Stimulated activated CD8-positive, alpha-beta memory T cell treated with anti-CD3 and anti-CD28 coated beads, Interleukin-12 subunit alpha, Interleukin-12 subunit beta, amount 100 ng/mL, for 1 hour (primary cell): ENCODE measurements at regions not wholly inside any gene's neighbourhood (a gene's known extent, or its start where the extent isn't known, plus 50 kb on each side); places are given as distances from the start of the nearest gene placed in this dataset.

Source experiments
- DNase-seq: peaks from one replicate; pipeline ENCODE4 v3.0.0-alpha.2; 2020; ENCODE audit warnings: low read depth

DNA sequence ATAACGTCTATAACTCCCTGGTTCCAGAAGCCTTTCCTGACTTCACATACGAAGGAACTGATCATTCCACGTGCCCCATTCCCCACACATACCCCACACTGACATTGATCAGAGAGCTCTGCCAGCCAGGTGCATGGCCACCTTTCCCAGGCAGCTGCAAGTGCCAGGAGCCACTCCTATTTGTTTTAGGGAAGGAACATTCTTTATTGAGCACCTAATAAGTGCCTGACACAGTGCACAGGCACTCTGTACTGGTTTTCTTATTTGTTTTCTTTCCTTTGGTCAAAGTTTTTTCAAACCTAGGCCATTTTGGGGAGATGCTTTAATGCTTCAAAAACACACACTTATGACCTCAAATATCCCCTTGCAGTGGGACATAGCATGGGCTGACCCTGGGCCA lies 50.0 kb downstream of the PITPNM2 start:
- no peak for DNase-seq

DNA sequence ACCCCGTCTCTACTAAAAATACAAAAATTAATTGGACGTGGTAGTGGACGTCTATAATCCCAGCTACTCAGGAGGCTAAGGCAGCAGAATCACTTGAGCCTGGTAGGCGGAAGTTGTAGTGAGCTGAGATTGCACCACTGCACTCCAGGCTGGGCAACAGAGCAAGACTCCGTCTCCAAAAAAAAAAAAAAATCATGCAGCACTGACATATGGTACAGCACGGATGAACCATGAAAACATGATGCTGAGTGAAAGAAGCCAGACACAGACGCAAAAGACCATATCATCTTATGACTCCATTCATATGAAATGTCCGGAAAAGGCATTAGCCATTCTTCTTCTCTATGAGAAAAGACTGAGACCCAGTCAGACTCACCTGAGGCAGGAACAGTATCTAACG lies 50.4 kb downstream of the PITPNM2 start:
- no peak for DNase-seq

- no peak for DNase-seq
Observed at GRCh38 chr12:123099560-123100192, 51.2 kb downstream of the PITPNM2 start.

DNA sequence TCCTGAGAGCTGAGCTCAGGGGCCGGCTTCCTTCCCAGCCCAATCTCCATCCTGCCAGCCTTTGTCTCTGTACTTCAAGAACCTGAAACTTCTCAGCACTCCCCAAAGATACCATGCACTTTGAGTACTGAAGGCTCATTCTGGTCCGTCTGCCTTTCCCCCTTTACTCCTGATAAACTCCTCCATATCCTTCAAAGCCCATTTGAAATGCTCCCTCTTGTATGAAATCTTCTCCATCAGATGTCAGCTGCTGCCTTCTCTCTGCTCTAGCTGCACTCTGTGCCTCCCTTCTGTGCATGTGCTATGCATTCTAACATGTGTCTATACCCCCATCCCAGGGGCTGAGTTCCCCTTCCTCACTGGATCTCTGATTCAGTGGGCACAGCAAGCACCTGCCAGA lies 52.1 kb downstream of the PITPNM2 start:
- no peak for DNase-seq

- DNase-seq: no peak
Observed at GRCh38 chr12:123097561-123098084, 53.3 kb downstream of the PITPNM2 start.

GRCh38 chr12:123096741-123097140 lies 54.1 kb downstream of the PITPNM2 start:
- no peak for DNase-seq

DNA sequence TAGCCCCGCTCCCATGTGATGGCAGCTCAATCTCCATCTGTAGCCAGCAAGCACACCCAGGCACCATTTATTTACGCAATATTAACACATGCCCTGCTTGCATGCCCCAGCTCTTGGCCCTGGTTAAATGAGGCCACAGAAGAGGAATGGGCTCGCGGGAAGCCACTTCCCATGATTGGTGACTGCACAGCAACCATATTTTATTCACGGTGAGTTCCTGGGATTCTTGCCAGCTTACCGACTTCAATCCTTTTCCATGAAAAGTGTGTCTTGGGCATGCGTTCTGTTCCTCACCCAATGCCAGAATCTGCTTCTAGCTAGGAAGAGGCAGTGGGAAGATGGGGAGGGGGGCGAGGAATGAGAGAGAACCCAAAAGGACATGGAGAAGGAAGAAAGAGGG lies 54.7 kb downstream of the PITPNM2 start:
- no peak for DNase-seq

GRCh38 chr12:123095078-123095881 lies 55.6 kb downstream of the PITPNM2 start:
- DNase-seq: no peak

GRCh38 chr12:123094349-123095077 lies 56.4 kb downstream of the PITPNM2 start:
- no peak for DNase-seq

DNA sequence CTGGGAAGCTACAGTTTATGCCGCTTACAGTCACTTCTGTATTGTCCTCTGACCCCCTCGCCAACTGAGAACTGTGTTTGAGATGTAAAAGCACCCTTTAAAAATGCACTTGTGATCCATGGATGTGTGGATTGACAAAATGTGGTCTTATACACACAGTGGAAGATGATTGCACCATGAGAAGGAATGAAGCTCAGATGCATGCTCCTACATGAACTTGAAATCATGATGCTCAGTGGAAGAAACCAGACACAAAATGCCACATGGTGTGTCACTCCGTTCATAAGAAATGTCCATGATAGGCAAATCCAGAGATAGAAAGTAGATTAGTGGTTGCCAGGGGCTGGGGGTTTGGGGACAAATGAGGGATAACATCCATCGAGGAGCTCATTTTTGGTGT lies 58.0 kb downstream of the PITPNM2 start:
- DNase-seq: no peak

- no peak for DNase-seq
Observed at GRCh38 chr12:123091230-123092150, 59.4 kb downstream of the PITPNM2 start.

GRCh38 chr12:123089631-123090353 lies 61.1 kb downstream of the PITPNM2 start:
- no peak for DNase-seq

GRCh38 chr12:123089140-123089539 lies 61.8 kb downstream of the PITPNM2 start:
- no peak for DNase-seq

DNA sequence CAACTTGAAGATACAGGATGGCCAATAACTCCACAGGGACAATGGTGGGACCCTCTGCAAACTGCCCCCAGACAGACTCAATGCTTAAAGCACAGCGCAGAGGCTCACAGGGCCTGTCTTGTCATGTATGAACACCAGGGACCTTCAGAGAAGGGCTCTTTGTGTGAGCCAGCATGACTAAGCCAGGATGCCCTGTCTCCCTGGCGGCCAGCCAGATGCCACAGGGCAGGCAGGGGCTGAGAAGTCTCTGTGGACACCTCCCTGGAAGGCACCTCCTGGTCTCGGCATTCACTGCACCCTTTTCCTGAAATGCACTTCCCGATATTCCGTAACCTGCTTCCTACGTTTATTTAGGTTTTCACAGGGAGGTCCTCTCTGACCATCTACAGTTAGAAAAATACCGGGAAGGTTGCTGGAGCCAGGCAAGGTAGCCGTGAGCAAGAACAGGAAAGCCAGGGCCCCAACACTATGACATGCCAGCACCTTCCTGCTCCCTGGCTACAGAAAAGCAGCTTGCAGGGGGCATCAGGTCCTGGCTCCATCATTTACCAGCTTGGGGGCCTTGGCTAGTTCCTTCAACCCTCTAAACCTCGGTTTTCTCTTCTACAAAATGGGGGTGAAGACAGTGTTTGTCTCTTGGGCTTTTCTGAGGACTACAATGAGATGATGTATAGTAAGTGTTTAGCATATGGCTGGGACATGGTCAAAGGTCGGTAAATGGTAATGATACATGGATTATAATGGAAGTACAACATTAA lies 65.0 kb downstream of the PITPNM2 start:
- no peak for DNase-seq

DNA sequence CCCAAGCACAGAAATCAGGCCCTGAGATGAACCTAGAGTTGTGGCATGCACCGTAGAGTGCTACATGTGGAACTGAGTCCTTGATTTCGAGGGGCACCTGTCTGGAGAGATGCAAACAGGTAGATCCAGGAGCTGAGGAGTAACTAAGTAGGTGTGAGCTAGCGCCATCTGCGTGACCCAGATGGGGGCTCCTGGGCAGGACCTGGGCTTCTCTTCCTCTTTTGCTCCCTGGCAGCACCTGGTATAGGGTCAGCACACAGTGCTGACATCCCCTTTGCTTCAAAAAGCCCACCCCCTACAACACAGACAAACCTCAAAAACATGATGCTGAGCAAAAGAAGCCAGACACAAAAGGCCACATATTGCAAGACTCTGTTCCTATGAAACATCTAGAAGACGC lies 65.8 kb downstream of the PITPNM2 start:
- DNase-seq: no peak

DNA sequence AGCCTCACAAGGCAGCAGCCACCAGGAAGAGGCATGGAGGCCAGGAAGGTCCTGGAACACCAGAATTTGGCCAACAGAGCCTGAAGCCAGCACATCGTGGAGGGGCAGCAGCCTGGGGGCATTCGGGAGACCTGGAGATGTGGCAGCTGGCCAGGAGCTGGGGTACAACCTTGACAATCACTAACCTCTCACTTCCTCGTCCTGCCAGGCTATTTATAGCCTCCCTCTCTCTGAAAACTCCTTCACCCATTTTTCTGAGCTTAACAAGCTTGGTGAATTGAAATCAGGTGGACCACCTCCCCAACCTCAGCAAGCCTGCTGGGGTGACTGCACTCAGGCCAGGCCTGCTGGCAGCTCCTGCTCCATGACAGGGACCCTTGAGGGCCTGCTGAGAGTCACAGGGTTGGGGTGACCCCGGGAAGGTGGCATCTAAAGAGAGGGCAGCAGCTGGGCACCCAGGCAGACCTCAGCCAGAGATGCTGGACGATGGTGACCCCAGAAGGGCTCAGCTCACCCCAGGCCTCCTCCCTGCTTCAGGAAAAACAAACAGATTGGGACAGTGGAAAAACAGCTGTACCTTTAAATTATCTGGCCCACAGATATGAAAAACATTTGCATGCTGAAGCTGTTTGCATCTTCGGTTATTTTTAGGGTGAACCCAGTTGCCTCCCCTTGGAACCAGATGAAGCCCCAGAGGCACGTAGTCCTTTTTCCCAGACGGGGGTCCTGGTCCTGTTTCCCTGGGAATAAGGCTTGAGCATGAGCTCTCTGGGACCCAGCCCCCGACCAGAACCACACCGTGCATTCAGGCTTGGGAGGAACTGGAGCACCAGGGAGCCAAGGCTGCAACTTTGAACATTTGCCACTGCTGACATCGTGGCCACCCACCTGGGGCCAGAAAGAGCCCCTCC lies 67.0 kb downstream of the PITPNM2 start:
- DNase-seq: no peak

DNA sequence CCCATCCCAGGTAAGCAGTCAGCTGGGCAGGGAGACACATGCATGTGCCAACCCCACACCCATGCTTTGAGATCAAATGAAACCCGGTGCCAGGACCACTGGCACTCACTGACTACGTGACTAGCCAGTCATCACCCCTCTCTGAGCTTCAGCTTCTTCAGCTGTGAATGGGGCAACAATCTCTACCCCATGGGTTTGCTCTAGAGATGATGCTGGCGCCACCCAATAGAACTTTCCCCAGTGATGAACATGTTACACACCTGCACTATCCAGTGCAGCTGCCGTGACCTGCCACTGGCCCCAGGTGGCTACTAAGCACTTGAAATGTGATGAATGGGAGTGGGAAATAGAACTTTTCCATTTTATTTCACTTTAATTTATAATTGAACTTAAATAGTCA lies 70.3 kb downstream of the PITPNM2 start:
- no peak for DNase-seq

DNA sequence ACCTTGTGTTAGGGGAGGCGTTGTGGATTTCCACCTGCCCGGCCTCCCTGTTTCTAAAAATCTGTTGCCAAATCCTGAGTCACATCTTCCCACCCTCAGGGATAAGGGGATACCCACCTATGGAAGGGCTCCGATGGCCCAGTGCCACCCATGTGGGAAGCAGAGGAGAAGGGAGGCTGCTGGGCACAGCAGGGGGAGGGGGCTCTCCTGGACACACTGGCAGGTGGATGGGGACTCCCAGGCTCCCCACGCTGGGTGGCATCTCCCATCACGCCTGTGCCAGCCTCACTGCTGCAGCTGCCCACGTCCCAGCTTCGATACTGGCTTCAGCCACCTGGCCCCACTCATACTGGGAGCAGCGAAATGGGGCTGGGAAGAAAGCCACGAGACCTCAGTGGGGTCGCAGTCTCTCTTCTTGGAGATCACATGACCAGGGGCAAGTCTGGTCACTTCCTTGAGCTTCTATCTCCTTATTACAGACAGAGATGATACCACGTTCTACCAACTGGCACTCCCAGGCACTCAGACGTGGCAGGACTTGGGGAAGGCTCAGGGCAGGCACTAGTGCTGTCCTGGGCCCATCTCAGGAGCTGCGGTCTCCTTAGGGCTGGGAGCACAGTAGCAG lies 72.2 kb downstream of the PITPNM2 start:
- no peak for DNase-seq

DNA sequence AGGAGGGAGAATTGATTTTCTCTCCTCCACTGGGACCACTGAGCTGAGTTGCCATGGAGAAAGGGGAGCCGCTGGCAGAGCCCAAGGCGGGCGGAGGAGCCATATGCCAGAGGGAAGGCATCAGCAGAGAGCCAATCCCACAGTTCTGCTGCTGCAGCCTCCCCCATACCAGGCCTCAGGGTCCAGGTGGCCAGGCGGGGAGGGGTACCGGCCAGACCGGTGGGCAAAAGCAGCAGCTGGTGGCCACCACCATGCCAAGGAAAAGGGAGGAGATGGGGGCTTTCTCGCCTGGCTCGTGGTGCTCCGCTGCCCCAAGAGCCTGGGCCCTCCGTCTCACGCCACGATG lies 72.8 kb downstream of the PITPNM2 start:
- DNase-seq: no peak
